ENCODE measurements at regions not wholly inside any gene's neighbourhood (a gene's known extent, or its start where the extent isn't known, plus 50 kb on each side); places are given as distances from the start of the nearest gene placed in this dataset.

- Histone ChIP-seq H3K36me3 (ENCODE audit: control insufficient read depth, insufficient read depth, low read length) (no peaks in the 10 kb centered on the region), H3K27me3 (replicated peaks; ENCODE audit: control insufficient read depth, insufficient read depth, low read length) (no peaks in the 10 kb centered on the region), H3K4me3 (replicated peaks; ENCODE audit: low read depth, low read length) (no peak overlapping the region)
- TF ChIP-seq CTCF (IDR thresholded peaks at IDR 0.05; ENCODE audit: insufficient read depth, low read length, poor library complexity, severe bottlenecking), result no peak
- no peak for DNase-seq (ENCODE audit: extremely low read depth, insufficient read length)
Measured at GRCh38 chrX:109936114-109936513, 66.8 kb upstream of the TMEM164 start.

GRCh38 chrX:109936598-109936997, 66.3 kb upstream of the TMEM164 start:
- no peak for DNase-seq (ENCODE audit: extremely low read depth, insufficient read length)
- Histone ChIP-seq H3K4me3 (replicated peaks; ENCODE audit: low read depth, low read length) (no peak overlapping the region), H3K27me3 (replicated peaks; ENCODE audit: control insufficient read depth, insufficient read depth, low read length) (no peaks in the 10 kb centered on the region), H3K36me3 (ENCODE audit: control insufficient read depth, insufficient read depth, low read length) (no peaks in the 10 kb centered on the region)
- no peak for TF ChIP-seq CTCF (IDR thresholded peaks at IDR 0.05; ENCODE audit: insufficient read depth, low read length, poor library complexity, severe bottlenecking)

- Histone ChIP-seq H3K4me3 (replicated peaks; ENCODE audit: low read depth, low read length) (no peak overlapping the region), H3K27me3 (replicated peaks; ENCODE audit: control insufficient read depth, insufficient read depth, low read length) (no peaks in the 10 kb centered on the region), H3K36me3 (ENCODE audit: control insufficient read depth, insufficient read depth, low read length) (no peaks in the 10 kb centered on the region)
- no peak for DNase-seq (ENCODE audit: extremely low read depth, insufficient read length)
- no peak for TF ChIP-seq CTCF (IDR thresholded peaks at IDR 0.05; ENCODE audit: insufficient read depth, low read length, poor library complexity, severe bottlenecking)
Measured at GRCh38 chrX:109939498-109939897, 63.4 kb upstream of the TMEM164 start.

- Histone ChIP-seq H3K27me3 (replicated peaks; ENCODE audit: control insufficient read depth, insufficient read depth, low read length) (no peaks in the 10 kb centered on the region), H3K36me3 (ENCODE audit: control insufficient read depth, insufficient read depth, low read length) (no peaks in the 10 kb centered on the region), H3K4me3 (replicated peaks; ENCODE audit: low read depth, low read length) (no peak overlapping the region)
- no peak for TF ChIP-seq CTCF (IDR thresholded peaks at IDR 0.05; ENCODE audit: insufficient read depth, low read length, poor library complexity, severe bottlenecking)
- no peak for DNase-seq (ENCODE audit: extremely low read depth, insufficient read length)
Measured at GRCh38 chrX:109940411-109940810, 62.5 kb upstream of the TMEM164 start.

- no peaks in the 10 kb centered on the region for H3K36me3 ChIP-seq (ENCODE audit: control insufficient read depth, insufficient read depth, low read length)
- TF ChIP-seq CTCF (IDR thresholded peaks at IDR 0.05; ENCODE audit: insufficient read depth, low read length, poor library complexity, severe bottlenecking), result no peak
- DNase-seq (ENCODE audit: extremely low read depth, insufficient read length), result no peak
- no peak overlapping the region for H3K4me3 ChIP-seq (replicated peaks; ENCODE audit: low read depth, low read length)
- H3K27me3 ChIP-seq (replicated peaks; ENCODE audit: control insufficient read depth, insufficient read depth, low read length), result no peaks in the 10 kb centered on the region
Measured at GRCh38 chrX:109943092-109943739, 59.7 kb upstream of the TMEM164 start.

- Histone ChIP-seq H3K36me3 (ENCODE audit: control insufficient read depth, insufficient read depth, low read length) (no peaks in the 10 kb centered on the region), H3K4me3 (replicated peaks; ENCODE audit: low read depth, low read length) (no peak overlapping the region), H3K27me3 (replicated peaks; ENCODE audit: control insufficient read depth, insufficient read depth, low read length) (no peaks in the 10 kb centered on the region)
- no peak for DNase-seq (ENCODE audit: extremely low read depth, insufficient read length)
- TF ChIP-seq CTCF (IDR thresholded peaks at IDR 0.05; ENCODE audit: insufficient read depth, low read length, poor library complexity, severe bottlenecking), result no peak
Measured at GRCh38 chrX:109943740-109944092, 59.2 kb upstream of the TMEM164 start.

All from GM06990 (cell line).